ENCODE measurements at regions not wholly inside any gene's neighbourhood (a gene's known extent, or its start where the extent isn't known, plus 50 kb on each side); places are given as distances from the start of the nearest gene placed in this dataset.

DNA sequence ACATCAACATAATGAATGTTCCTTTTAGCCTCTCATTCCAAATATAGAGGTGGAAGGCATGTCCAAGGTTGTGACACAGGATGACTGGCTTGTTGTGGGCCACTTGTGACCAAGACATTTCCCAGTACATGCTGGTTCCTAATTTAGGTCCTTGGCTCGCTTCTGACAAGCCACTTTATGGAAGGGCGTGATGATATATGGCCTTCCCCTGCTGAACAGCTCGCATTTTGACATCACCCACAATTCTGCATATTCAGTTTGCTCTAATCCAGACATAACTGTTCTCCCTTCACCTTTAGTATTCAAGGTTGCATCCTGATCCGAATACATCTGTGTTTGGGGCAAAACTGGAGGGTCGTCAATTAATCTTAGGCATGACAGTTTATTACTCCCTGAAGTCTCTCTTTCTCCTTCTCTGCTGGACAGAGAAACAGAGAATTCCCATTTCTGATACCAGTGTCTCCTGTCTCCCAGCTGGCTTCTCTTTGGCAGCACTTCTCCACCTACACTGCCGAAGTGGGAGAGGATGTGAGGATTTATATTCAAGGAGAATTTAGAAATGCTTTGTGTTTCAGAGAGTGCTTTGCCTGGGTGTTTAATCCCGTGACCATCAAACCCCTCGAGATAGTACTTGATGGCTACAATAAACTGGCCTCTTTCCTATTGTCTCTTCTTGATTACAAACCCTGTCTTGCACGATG lies 815.5 kb upstream of the RBFOX1 start:
- CTCF ChIA-PET, result interaction anchor here (0.5 kb wide), 1 partner anchor 901 kb away, joined by 3 read pairs; no protein-coding TSS in a partner anchor
- H3K36me3 ChIP-seq (ENCODE audit: control insufficient read depth in 2 of 2, insufficient read depth in 1 of 2, low read length in 2 of 2), result no peaks in the 10 kb centered on the region
- H3K4me3 ChIP-seq (ENCODE audit: low read depth, low read length), result no peak overlapping the region
- POLR2A ChIA-PET, result no interaction called here
- H3K4me1 ChIP-seq (ENCODE audit: control insufficient read depth, insufficient read depth, low read length), result no peaks in the 10 kb centered on the region
- no peaks in the 10 kb centered on the region for H3K9me3 ChIP-seq (ENCODE audit: control insufficient read depth, insufficient read depth, low read depth, low read length)
- H3K27ac ChIP-seq (ENCODE audit: extremely low read depth, low read depth, low read length), result no peak overlapping the region
- TF ChIP-seq ZNF202 (tag by site-specific recombination; IDR thresholded peaks at IDR 0.05; ENCODE audit: borderline replicate concordance) (no peak), REPIN1 (tag by site-specific recombination; IDR thresholded peaks at IDR 0.05; ENCODE audit: low read depth) (no peak), ZNF561 (tag by site-specific recombination; IDR thresholded peaks at IDR 0.05; ENCODE audit: borderline replicate concordance) (no peak), KLF16 (tag by site-specific recombination; IDR thresholded peaks at IDR 0.05) (no peak), WT1 (tag by site-specific recombination; IDR thresholded peaks at IDR 0.05) (no peak), ZNF394 (tag by site-specific recombination; IDR thresholded peaks at IDR 0.05; ENCODE audit: borderline replicate concordance) (no peak), ZNF335 (tag by site-specific recombination; conservative IDR thresholded peaks at IDR 0.05) (no peak), GLI2 (tag by site-specific recombination; IDR thresholded peaks at IDR 0.05; ENCODE audit: borderline replicate concordance, low read depth) (no peak), GLIS2 (tag by site-specific recombination; IDR thresholded peaks at IDR 0.05) (no peak), ZBTB48 (tag by site-specific recombination; IDR thresholded peaks at IDR 0.05) (no peak), ZSCAN30 (tag by site-specific recombination; IDR thresholded peaks at IDR 0.05) (no peak), ZNF48 (tag by site-specific recombination; IDR thresholded peaks at IDR 0.05) (no peak)
- TF ChIP-seq, protein P1, sequence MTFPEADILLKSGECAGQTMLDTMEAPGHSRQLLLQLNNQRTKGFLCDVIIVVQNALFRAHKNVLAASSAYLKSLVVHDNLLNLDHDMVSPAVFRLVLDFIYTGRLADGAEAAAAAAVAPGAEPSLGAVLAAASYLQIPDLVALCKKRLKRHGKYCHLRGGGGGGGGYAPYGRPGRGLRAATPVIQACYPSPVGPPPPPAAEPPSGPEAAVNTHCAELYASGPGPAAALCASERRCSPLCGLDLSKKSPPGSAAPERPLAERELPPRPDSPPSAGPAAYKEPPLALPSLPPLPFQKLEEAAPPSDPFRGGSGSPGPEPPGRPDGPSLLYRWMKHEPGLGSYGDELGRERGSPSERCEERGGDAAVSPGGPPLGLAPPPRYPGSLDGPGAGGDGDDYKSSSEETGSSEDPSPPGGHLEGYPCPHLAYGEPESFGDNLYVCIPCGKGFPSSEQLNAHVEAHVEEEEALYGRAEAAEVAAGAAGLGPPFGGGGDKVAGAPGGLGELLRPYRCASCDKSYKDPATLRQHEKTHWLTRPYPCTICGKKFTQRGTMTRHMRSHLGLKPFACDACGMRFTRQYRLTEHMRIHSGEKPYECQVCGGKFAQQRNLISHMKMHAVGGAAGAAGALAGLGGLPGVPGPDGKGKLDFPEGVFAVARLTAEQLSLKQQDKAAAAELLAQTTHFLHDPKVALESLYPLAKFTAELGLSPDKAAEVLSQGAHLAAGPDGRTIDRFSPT (tag by site-specific recombination; IDR thresholded peaks at IDR 0.05), result no peak

DNA sequence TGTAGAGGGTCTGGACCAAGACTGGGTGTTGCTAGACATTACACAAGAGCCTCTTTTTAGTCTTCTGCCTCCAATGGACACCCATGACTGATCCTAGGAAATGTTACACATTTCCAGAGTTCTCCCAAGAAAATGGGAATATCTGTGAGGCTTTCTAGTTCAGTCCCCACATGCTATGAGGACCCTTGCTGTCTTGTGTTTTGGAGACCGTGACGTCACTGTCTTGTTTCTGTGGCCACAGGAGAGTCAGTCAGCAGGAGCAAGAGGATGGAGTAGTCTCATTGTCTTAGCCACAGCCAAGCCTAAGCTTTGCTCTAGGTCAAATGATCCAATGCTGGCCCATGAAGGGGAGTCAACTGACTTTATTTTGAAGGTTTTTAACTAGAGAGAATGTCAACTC lies 820.1 kb upstream of the RBFOX1 start:
- TF ChIP-seq ZNF623 (tag by site-specific recombination; IDR thresholded peaks at IDR 0.05) (no peak), ZNF571 (tag by site-specific recombination; IDR thresholded peaks at IDR 0.05) (no peak)
- CTCF ChIA-PET, result no interaction called here

DNA sequence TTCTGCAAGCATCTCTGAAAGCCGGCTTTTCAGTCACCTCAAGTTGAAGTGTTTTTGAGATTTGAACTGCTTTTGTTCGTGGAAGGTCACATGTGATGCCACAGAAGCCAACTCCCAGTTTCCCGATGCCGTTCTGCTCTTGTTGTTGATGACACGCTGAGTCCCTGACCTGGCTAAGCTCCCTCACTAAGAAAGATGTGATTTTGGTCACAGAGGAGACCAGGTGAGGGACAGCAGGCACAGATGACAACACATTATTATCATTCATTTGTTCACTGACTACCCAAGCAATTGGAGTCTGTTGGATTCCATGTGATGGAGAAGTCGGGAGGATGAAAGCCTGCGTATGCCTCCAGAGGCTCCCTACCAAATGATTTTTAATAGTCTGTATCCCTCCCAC lies 822.4 kb upstream of the RBFOX1 start:
- H3K9me3 ChIP-seq (ENCODE audit: control insufficient read depth, insufficient read depth, low read depth, low read length), result no peaks in the 10 kb centered on the region
- no peak overlapping the region for H3K27ac ChIP-seq (ENCODE audit: extremely low read depth, low read depth, low read length)
- no peak overlapping the region for H3K4me3 ChIP-seq (ENCODE audit: low read depth, low read length)
- ChIA-PET CTCF (no interaction called here), POLR2A (no interaction called here)
- H3K36me3 ChIP-seq (ENCODE audit: control insufficient read depth in 2 of 2, insufficient read depth in 1 of 2, low read length in 2 of 2), result no peaks in the 10 kb centered on the region
- H3K4me1 ChIP-seq (ENCODE audit: control insufficient read depth, insufficient read depth, low read length), result no peaks in the 10 kb centered on the region
- TF ChIP-seq, protein P2, sequence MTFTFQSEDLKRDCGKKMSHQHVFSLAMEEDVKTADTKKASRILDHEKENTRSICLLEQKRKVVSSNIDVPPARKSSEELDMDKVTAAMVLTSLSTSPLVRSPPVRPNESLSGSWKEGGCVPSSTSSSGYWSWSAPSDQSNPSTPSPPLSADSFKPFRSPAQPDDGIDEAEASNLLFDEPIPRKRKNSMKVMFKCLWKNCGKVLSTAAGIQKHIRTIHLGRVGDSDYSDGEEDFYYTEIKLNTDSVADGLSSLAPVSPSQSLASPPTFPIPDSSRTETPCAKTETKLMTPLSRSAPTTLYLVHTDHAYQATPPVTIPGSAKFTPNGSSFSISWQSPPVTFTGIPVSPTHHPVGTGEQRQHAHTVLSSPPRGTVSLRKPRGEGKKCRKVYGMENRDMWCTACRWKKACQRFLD (tag by site-specific recombination; IDR thresholded peaks at IDR 0.05), result no peak
- TF ChIP-seq, protein P3, sequence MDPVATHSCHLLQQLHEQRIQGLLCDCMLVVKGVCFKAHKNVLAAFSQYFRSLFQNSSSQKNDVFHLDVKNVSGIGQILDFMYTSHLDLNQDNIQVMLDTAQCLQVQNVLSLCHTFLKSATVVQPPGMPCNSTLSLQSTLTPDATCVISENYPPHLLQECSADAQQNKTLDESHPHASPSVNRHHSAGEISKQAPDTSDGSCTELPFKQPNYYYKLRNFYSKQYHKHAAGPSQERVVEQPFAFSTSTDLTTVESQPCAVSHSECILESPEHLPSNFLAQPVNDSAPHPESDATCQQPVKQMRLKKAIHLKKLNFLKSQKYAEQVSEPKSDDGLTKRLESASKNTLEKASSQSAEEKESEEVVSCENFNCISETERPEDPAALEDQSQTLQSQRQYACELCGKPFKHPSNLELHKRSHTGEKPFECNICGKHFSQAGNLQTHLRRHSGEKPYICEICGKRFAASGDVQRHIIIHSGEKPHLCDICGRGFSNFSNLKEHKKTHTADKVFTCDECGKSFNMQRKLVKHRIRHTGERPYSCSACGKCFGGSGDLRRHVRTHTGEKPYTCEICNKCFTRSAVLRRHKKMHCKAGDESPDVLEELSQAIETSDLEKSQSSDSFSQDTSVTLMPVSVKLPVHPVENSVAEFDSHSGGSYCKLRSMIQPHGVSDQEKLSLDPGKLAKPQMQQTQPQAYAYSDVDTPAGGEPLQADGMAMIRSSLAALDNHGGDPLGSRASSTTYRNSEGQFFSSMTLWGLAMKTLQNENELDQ (tag by site-specific recombination; IDR thresholded peaks at IDR 0.05; ENCODE audit: low read depth), result no peak
- TF ChIP-seq SP7 (tag by site-specific recombination; IDR thresholded peaks at IDR 0.05), result no peak
- TF ChIP-seq ZNF202 (tag by site-specific recombination; IDR thresholded peaks at IDR 0.05; ENCODE audit: borderline replicate concordance), result no peak
- no peak for TF ChIP-seq ZNF785 (tag by site-specific recombination; IDR thresholded peaks at IDR 0.05)
- TF ChIP-seq, protein P4, sequence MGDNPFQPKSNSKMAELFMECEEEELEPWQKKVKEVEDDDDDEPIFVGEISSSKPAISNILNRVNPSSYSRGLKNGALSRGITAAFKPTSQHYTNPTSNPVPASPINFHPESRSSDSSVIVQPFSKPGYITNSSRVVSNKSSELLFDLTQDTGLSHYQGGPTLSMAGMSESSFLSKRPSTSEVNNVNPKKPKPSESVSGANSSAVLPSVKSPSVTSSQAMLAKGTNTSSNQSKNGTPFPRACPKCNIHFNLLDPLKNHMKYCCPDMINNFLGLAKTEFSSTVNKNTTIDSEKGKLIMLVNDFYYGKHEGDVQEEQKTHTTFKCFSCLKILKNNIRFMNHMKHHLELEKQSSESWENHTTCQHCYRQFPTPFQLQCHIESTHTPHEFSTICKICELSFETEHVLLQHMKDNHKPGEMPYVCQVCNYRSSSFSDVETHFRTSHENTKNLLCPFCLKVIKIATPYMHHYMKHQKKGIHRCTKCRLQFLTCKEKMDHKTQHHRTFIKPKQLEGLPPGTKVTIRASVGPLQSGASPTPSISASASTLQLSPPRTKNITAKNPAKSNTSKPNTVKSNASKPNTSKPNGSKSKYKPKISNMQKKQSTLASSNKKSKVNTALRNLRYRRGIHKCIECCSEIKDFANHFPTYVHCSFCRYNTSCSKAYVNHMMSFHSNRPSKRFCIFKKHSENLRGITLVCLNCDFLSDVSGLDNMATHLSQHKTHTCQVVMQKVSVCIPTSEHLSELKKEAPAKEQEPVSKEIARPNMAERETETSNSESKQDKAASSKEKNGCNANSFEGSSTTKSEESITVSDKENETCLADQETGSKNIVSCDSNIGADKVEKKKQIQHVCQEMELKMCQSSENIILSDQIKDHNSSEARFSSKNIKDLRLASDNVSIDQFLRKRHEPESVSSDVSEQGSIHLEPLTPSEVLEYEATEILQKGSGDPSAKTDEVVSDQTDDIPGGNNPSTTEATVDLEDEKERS (tag by site-specific recombination; IDR thresholded peaks at IDR 0.05), result no peak
- TF ChIP-seq, protein P5, sequence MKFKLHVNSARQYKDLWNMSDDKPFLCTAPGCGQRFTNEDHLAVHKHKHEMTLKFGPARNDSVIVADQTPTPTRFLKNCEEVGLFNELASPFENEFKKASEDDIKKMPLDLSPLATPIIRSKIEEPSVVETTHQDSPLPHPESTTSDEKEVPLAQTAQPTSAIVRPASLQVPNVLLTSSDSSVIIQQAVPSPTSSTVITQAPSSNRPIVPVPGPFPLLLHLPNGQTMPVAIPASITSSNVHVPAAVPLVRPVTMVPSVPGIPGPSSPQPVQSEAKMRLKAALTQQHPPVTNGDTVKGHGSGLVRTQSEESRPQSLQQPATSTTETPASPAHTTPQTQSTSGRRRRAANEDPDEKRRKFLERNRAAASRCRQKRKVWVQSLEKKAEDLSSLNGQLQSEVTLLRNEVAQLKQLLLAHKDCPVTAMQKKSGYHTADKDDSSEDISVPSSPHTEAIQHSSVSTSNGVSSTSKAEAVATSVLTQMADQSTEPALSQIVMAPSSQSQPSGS (tag by site-specific recombination; IDR thresholded peaks at IDR 0.05; ENCODE audit: low read depth), result no peak
- TF ChIP-seq ZFP69B (tag by site-specific recombination; IDR thresholded peaks at IDR 0.05), result no peak

More for the DNA sequence above, 820.1 kb upstream of the RBFOX1 start:
- Histone ChIP-seq H3K27ac (ENCODE audit: extremely low read depth, low read depth, low read length) (no peak overlapping the region), H3K9me3 (ENCODE audit: control insufficient read depth, insufficient read depth, low read depth, low read length) (no peaks in the 10 kb centered on the region), H3K4me1 (ENCODE audit: control insufficient read depth, insufficient read depth, low read length) (no peaks in the 10 kb centered on the region), H3K36me3 (ENCODE audit: control insufficient read depth in 2 of 2, insufficient read depth in 1 of 2, low read length in 2 of 2) (no peaks in the 10 kb centered on the region), H3K4me3 (ENCODE audit: low read depth, low read length) (no peak overlapping the region)
- POLR2A ChIA-PET, result no interaction called here

Data from HEK293 (cell line).